ENCODE measurements at regions not wholly inside any gene's neighbourhood (a gene's known extent, or its start where the extent isn't known, plus 50 kb on each side); places are given as distances from the start of the nearest gene placed in this dataset.

DNA sequence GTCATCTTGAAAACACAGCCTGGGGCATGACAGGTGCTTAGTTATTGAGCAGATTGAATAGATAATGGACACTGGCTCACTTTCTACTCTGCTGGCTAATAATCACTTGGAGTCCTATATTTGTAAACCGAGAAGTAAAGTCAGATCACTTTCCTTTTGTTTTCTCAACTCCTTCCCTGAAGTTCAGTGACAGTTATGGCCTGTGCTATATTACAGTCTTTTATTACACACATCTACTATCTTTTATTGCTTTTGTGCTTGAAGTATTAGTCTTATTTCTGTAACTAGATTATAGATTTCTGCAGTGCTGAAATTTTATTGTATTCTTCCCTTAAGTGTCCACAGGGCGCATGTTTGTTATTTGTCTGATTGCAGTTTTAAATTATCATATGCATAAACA lies 136.4 kb upstream of the TAC1 start:
- Histone ChIP-seq H3K27me3 (replicated peaks; ENCODE audit: insufficient read depth, low read length) (no peaks in the 10 kb centered on the region), H3F3A (ENCODE audit: insufficient read depth, low read length) (no peaks in the 10 kb centered on the region), H3K9me3 (replicated peaks; ENCODE audit: insufficient read depth, low read length) (no peaks in the 10 kb centered on the region), H3K4me3 (ENCODE audit: low read length) (no peak overlapping the region), H3K27ac (ENCODE audit: low read length) (no peak overlapping the region), H3K79me2 (ENCODE audit: low read length) (no peaks in the 10 kb centered on the region), H3K36me3 (replicated peaks; ENCODE audit: insufficient read depth, low read length) (no peaks in the 10 kb centered on the region), H3K9me2 (replicated peaks; ENCODE audit: insufficient read depth, low read length) (no peaks in the 10 kb centered on the region), H3K4me2 (ENCODE audit: low read depth, low read length) (no peak overlapping the region), H3K4me1 (ENCODE audit: low read length) (no peaks in the 10 kb centered on the region), H4K20me1 (ENCODE audit: insufficient read depth, low read length) (no peaks in the 10 kb centered on the region), H2AFZ (ENCODE audit: low read length) (no peak overlapping the region), H3K9ac (ENCODE audit: low read length) (no peak overlapping the region)
- DNase-seq: no peak
- TF ChIP-seq, protein P1, sequence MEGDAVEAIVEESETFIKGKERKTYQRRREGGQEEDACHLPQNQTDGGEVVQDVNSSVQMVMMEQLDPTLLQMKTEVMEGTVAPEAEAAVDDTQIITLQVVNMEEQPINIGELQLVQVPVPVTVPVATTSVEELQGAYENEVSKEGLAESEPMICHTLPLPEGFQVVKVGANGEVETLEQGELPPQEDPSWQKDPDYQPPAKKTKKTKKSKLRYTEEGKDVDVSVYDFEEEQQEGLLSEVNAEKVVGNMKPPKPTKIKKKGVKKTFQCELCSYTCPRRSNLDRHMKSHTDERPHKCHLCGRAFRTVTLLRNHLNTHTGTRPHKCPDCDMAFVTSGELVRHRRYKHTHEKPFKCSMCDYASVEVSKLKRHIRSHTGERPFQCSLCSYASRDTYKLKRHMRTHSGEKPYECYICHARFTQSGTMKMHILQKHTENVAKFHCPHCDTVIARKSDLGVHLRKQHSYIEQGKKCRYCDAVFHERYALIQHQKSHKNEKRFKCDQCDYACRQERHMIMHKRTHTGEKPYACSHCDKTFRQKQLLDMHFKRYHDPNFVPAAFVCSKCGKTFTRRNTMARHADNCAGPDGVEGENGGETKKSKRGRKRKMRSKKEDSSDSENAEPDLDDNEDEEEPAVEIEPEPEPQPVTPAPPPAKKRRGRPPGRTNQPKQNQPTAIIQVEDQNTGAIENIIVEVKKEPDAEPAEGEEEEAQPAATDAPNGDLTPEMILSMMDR (IDR thresholded peaks at IDR 0.05; ENCODE audit: low read length): no peak
- TF ChIP-seq EZH2phosphoT487 (IDR thresholded peaks at IDR 0.05; ENCODE audit: low read length) (no peak), EZH2 (optimal IDR thresholded peaks at IDR 0.05; ENCODE audit: low read depth, low read length) (no peak)

DNA sequence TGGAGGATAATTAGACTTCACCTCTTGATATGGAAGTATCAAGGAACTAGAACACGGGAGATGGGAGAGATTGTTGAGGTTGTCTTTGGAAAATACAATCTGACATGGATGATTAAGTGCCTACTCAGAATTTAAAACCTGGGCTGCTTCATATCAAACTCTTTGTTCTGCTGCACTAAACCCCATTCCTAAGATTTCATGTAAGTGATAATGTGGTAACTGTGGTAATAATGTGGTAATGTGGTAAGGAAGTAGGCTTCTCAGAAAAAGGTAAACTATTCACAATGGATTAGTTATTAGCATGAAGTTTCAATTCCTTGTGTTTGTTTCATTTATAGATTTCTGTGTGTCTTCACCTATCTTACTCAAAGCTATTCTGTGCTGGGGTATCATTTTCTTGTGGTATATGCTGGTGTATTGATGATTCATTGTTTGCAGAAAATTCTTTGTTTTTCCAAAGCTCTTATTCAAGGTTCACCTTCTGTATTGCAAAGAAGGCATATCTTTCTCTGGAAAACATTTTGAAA lies 129.9 kb upstream of the TAC1 start:
- Histone ChIP-seq H3K36me3 (replicated peaks; ENCODE audit: insufficient read depth, low read length) (no peaks in the 10 kb centered on the region), H3K9ac (ENCODE audit: low read length) (no peak overlapping the region), H3K9me2 (replicated peaks; ENCODE audit: insufficient read depth, low read length) (no peaks in the 10 kb centered on the region), H3K4me1 (ENCODE audit: low read length) (no peaks in the 10 kb centered on the region), H2AFZ (ENCODE audit: low read length) (no peak overlapping the region), H3K79me2 (ENCODE audit: low read length) (no peaks in the 10 kb centered on the region), H3K4me2 (ENCODE audit: low read depth, low read length) (no peak overlapping the region), H3K9me3 (replicated peaks; ENCODE audit: insufficient read depth, low read length) (no peaks in the 10 kb centered on the region), H3K4me3 (ENCODE audit: low read length) (no peak overlapping the region), H3F3A (ENCODE audit: insufficient read depth, low read length) (no peaks in the 10 kb centered on the region), H3K27ac (ENCODE audit: low read length) (no peak overlapping the region), H3K27me3 (replicated peaks; ENCODE audit: insufficient read depth, low read length) (no peaks in the 10 kb centered on the region), H4K20me1 (ENCODE audit: insufficient read depth, low read length) (no peaks in the 10 kb centered on the region)
- DNase-seq: no peak
- TF ChIP-seq EZH2 (optimal IDR thresholded peaks at IDR 0.05; ENCODE audit: low read depth, low read length) (no peak), EZH2phosphoT487 (IDR thresholded peaks at IDR 0.05; ENCODE audit: low read length) (no peak)
- TF ChIP-seq, protein P1 (IDR thresholded peaks at IDR 0.05; ENCODE audit: low read length): no peak

DNA sequence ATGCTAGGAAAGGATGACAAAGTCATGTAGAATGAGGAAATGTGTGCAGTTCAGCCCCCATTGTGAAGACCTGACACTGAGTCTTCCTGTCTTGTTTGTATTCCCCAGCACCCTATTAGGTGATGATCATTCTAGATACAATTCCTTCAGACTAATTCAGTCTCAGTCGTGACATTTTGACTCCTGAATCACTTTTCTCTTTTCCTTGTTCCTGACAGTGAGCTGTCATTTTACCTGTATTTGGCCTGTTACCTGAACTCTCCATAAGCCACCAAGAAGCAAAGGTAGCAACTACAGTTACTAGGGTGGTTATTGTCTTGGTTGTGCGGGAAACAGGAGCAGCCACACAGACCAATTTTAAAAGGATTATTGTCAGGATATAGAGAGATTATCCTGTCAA lies 111.4 kb upstream of the TAC1 start:
- Histone ChIP-seq H3K9me2 (replicated peaks; ENCODE audit: insufficient read depth, low read length) (no peaks in the 10 kb centered on the region), H3F3A (ENCODE audit: insufficient read depth, low read length) (no peaks in the 10 kb centered on the region), H3K36me3 (replicated peaks; ENCODE audit: insufficient read depth, low read length) (no peaks in the 10 kb centered on the region), H3K9me3 (replicated peaks; ENCODE audit: insufficient read depth, low read length) (no peaks in the 10 kb centered on the region), H3K27me3 (replicated peaks; ENCODE audit: insufficient read depth, low read length) (no peaks in the 10 kb centered on the region), H3K79me2 (ENCODE audit: low read length) (no peaks in the 10 kb centered on the region), H3K4me2 (ENCODE audit: low read depth, low read length) (no peak overlapping the region), H3K4me3 (ENCODE audit: low read length) (no peak overlapping the region), H3K4me1 (ENCODE audit: low read length) (no peaks in the 10 kb centered on the region), H2AFZ (ENCODE audit: low read length) (no peak overlapping the region), H3K9ac (ENCODE audit: low read length) (no peak overlapping the region), H4K20me1 (ENCODE audit: insufficient read depth, low read length) (no peaks in the 10 kb centered on the region), H3K27ac (ENCODE audit: low read length) (no peak overlapping the region)
- no peak for DNase-seq
- TF ChIP-seq, protein P1 (IDR thresholded peaks at IDR 0.05; ENCODE audit: low read length): no peak
- TF ChIP-seq EZH2phosphoT487 (IDR thresholded peaks at IDR 0.05; ENCODE audit: low read length): no peak
- no peak for TF ChIP-seq EZH2 (optimal IDR thresholded peaks at IDR 0.05; ENCODE audit: low read depth, low read length)

All from MM.1S (cell line).